Astrocyte of the cerebellum (primary cell): ENCODE measurements at regions not wholly inside any gene's neighbourhood (a gene's known extent, or its start where the extent isn't known, plus 50 kb on each side); places are given as distances from the start of the nearest gene placed in this dataset.

Experiments
- DNase-seq: peaks from one replicate; pipeline ENCODE4 v3.0.0-alpha.2; 2011; ENCODE audit warnings: low read depth
- H3K4me3 ChIP-seq: 2 replicates; pipeline ENCODE4 v1.5.1; 2011; ENCODE audit warnings: mild to moderate bottlenecking, low read depth, low read length, moderate library complexity
- CTCF ChIP-seq: IDR thresholded peaks from 2 replicates; pipeline ENCODE4 v1.5.1; 2012; ENCODE audit warnings: low read length, low read depth, moderate library complexity, mild to moderate bottlenecking; ENCODE audit errors: missing control alignments
- in situ Hi-C: cut with HindIII; loops from 2 replicates; pipeline ENCODE4 v1.10.0; 2017; ENCODE audit warnings: low sequenced_read_pairs

GRCh38 chr22:27641049-27641795 lies 160.3 kb downstream of the MN1 start:
- no peak for DNase-seq
- TF ChIP-seq CTCF = no peak
- in situ Hi-C loops = no loop called here

GRCh38 chr22:27642104-27642800 lies 159.3 kb downstream of the MN1 start:
- no peak for TF ChIP-seq CTCF
- DNase-seq = no peak
- in situ Hi-C loops = no loop called here
- no peak overlapping the region for H3K4me3 ChIP-seq

More at GRCh38 chr22:27641049-27641795, 160.3 kb downstream of the MN1 start:
- no peak overlapping the region for H3K4me3 ChIP-seq

- no peak overlapping the region for H3K4me3 ChIP-seq
- in situ Hi-C loops = no loop called here
- TF ChIP-seq CTCF = no peak
- DNase-seq = no peak
These were observed 157.6 kb downstream of the MN1 start for GRCh38 chr22:27643907-27644306.

DNA sequence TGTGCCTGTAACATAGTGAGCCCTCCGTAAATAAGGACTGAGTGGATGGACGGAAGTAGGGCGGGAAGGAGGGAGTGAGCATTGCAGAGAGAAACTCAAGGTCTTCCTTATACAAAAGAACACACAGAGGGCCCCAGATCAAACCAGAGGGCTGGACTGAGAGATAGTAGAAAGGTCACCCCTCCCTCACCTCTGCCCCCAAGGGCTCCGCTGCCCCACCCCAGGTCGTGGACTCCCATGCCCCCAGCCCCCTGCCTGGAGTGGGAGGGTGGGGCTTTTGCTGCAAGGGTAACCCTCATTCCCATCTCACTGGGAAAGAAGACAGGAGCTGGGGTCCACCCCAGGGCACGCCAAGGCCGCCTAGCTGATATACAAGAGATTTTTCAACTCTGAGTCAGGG lies 157.0 kb downstream of the MN1 start:
- no peak overlapping the region for H3K4me3 ChIP-seq
- no peak for DNase-seq
- no peak for TF ChIP-seq CTCF
- in situ Hi-C loops = no loop called here

GRCh38 chr22:27647540-27647939 lies 154.0 kb downstream of the MN1 start:
- in situ Hi-C loops = no loop called here
- no peak for TF ChIP-seq CTCF
- no peak for DNase-seq
- no peak overlapping the region for H3K4me3 ChIP-seq

DNA sequence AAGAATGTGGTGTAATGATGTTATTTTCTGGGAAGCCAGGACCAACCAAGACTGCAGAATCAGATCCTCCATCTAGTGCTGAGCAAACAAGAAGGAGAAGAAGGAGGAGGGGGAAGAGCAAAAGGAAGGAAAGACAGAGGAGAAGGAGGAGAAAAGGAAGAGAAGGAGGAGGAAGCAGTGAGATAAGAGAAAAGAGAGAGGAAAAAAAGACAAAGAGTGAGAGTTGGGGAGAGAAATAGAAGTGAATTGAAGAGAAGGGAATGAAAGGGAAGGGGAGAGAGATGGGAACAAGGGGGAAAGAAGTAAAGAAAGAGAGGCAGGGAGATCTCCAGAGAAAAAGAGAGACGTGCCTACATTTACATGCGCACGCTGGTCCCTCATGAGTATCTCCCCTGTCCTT lies 153.5 kb downstream of the MN1 start:
- in situ Hi-C loops = no loop called here

More for the DNA sequence above, 153.5 kb downstream of the MN1 start:
- H3K4me3 ChIP-seq = no peak overlapping the region
- no peak for TF ChIP-seq CTCF
- DNase-seq = no peak
